MM.1S (cell line): ENCODE measurements at regions not wholly inside any gene's neighbourhood (a gene's known extent, or its start where the extent isn't known, plus 50 kb on each side); places are given as distances from the start of the nearest gene placed in this dataset.
"Not testable (repeated sequence)": the region's sequence is repeated elsewhere in the genome, so short reads cannot be mapped to it uniquely, and the experiment has no call there.

Source experiments
- DNase-seq: peaks from one replicate; pipeline ENCODE4 v3.0.0-alpha.2; 2015
- H2AFZ ChIP-seq: fragments of 300-600 bp; sonication (generic); 2 replicates; pipeline ENCODE4 v1.6.0; 2016; ENCODE audit warnings: antibody characterized with exemption, low read length
- H3F3A ChIP-seq: fragments of 300-600 bp; sonication (generic); 2 replicates; pipeline ENCODE4 v1.6.1; 2016; ENCODE audit warnings: mild to moderate bottlenecking, antibody characterized with exemption, low read length, moderate library complexity, mixed read lengths; ENCODE audit not compliant: insufficient read depth
- H3K27ac ChIP-seq: fragments of 300-600 bp; sonication (generic); 2 replicates; pipeline ENCODE4 v1.5.1; 2016; ENCODE audit warnings: mild to moderate bottlenecking, low read length
- H3K27me3 ChIP-seq: fragments of 300-600 bp; sonication (generic); replicated peaks from 2 replicates; pipeline ENCODE4 v1.6.0; 2016; ENCODE audit warnings: low read length; ENCODE audit not compliant: insufficient read depth
- H3K36me3 ChIP-seq: fragments of 300-600 bp; sonication (generic); replicated peaks from 2 replicates; pipeline ENCODE4 v1.6.1; 2016; ENCODE audit warnings: mild to moderate bottlenecking, low read length, mixed read lengths; ENCODE audit not compliant: insufficient read depth
- H3K4me1 ChIP-seq: fragments of 300-600 bp; sonication (generic); 2 replicates; pipeline ENCODE4 v1.6.1; 2016; ENCODE audit warnings: low read length, mixed read lengths
- H3K4me2 ChIP-seq: fragments of 300-600 bp; sonication (generic); 2 replicates; pipeline ENCODE4 v1.6.0; 2016; ENCODE audit warnings: low read depth, low read length
- H3K4me3 ChIP-seq: fragments of 300-600 bp; sonication (generic); 2 replicates; pipeline ENCODE4 v1.5.1; 2016; ENCODE audit warnings: low read length, mixed read lengths
- H3K79me2 ChIP-seq: fragments of 300-600 bp; sonication (generic); 2 replicates; pipeline ENCODE4 v1.6.1; 2016; ENCODE audit warnings: mixed run types, low read length, mixed read lengths
- H3K9ac ChIP-seq: fragments of 300-600 bp; sonication (generic); 2 replicates; pipeline ENCODE4 v1.6.1; 2016; ENCODE audit warnings: low read length, mixed read lengths
- H3K9me2 ChIP-seq: fragments of 300-600 bp; sonication (generic); replicated peaks from 2 replicates; pipeline ENCODE4 v1.6.1; 2016; ENCODE audit warnings: mild to moderate bottlenecking, low read length, mixed read lengths; ENCODE audit not compliant: insufficient read depth
- H3K9me3 ChIP-seq: fragments of 300-600 bp; sonication (generic); replicated peaks from 2 replicates; pipeline ENCODE4 v1.6.1; 2016; ENCODE audit warnings: mild to moderate bottlenecking, low read length, mixed read lengths; ENCODE audit not compliant: insufficient read depth
- H4K20me1 ChIP-seq: fragments of 300-600 bp; sonication (generic); 2 replicates; pipeline ENCODE4 v1.6.1; 2016; ENCODE audit warnings: mild to moderate bottlenecking, low read length, moderate library complexity, mixed read lengths; ENCODE audit not compliant: insufficient read depth
- EZH2 ChIP-seq: fragments of 300-600 bp; sonication (generic); optimal IDR thresholded peaks from 2 replicates; pipeline ENCODE3; 2017; ENCODE audit warnings: low read depth, mild to moderate bottlenecking, antibody characterized with exemption, low read length, mixed read lengths
- EZH2phosphoT487 ChIP-seq: fragments of 300-600 bp; sonication (generic); IDR thresholded peaks from 2 replicates; pipeline ENCODE4 v1.6.1; 2018; ENCODE audit warnings: antibody characterized with exemption, low read length
- TF ChIP-seq, protein P1 (sequence below): fragments of 300-600 bp; sonication (generic); IDR thresholded peaks from 2 replicates; pipeline ENCODE4 v1.5.1; 2016; ENCODE audit warnings: antibody characterized with exemption, low read length, mixed read lengths

DNA sequence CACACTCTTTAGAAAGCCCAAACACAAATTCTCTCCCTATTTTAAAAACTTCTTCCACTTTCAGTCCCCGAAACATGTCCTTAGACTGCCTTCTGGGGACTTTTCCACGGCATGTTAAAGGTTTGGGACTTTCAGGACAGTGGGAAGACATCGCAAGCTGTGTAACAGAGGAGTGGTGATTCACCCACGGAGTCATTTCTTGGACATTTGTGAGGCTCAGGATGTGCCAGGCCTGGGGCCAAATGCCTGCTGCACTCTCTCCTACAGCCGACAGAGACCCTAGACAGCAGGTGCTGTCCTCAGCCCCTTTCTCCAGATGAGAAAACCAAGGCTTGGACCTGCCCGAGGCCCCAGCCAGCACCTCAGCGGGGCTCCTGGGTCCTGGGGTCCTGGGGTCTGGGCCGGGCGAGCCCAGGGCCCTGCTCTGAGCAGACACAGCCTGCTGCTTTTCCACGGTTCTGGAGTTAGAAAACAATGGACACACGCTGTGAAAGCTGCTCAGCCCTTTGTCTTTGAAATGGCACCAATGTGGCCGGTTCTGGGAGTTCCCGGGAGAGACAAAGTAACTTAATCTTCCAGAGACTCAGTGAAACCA, 370.2 kb upstream of the SFSWAP start:
- H3F3A ChIP-seq = no peaks in the 10 kb centered on the region
- H3K9me2 ChIP-seq = no peaks in the 10 kb centered on the region
- H3K4me2 ChIP-seq = no peak overlapping the region
- H3K79me2 ChIP-seq = no peaks in the 10 kb centered on the region
- no peak overlapping the region for H2AFZ ChIP-seq
- H3K27me3 ChIP-seq = no peaks in the 10 kb centered on the region
- no peaks in the 10 kb centered on the region for H3K9me3 ChIP-seq
- H3K4me1 ChIP-seq = no peaks in the 10 kb centered on the region
- DNase-seq = no peak
- no peaks in the 10 kb centered on the region for H3K36me3 ChIP-seq
- H3K4me3 ChIP-seq = no peak overlapping the region
- H3K9ac ChIP-seq = no peak overlapping the region
- no peak for TF ChIP-seq EZH2
- TF ChIP-seq EZH2phosphoT487 = no peak
- TF ChIP-seq, protein P1, sequence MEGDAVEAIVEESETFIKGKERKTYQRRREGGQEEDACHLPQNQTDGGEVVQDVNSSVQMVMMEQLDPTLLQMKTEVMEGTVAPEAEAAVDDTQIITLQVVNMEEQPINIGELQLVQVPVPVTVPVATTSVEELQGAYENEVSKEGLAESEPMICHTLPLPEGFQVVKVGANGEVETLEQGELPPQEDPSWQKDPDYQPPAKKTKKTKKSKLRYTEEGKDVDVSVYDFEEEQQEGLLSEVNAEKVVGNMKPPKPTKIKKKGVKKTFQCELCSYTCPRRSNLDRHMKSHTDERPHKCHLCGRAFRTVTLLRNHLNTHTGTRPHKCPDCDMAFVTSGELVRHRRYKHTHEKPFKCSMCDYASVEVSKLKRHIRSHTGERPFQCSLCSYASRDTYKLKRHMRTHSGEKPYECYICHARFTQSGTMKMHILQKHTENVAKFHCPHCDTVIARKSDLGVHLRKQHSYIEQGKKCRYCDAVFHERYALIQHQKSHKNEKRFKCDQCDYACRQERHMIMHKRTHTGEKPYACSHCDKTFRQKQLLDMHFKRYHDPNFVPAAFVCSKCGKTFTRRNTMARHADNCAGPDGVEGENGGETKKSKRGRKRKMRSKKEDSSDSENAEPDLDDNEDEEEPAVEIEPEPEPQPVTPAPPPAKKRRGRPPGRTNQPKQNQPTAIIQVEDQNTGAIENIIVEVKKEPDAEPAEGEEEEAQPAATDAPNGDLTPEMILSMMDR = no peak
- no peaks in the 10 kb centered on the region for H4K20me1 ChIP-seq
- H3K27ac ChIP-seq = no peak overlapping the region

DNA sequence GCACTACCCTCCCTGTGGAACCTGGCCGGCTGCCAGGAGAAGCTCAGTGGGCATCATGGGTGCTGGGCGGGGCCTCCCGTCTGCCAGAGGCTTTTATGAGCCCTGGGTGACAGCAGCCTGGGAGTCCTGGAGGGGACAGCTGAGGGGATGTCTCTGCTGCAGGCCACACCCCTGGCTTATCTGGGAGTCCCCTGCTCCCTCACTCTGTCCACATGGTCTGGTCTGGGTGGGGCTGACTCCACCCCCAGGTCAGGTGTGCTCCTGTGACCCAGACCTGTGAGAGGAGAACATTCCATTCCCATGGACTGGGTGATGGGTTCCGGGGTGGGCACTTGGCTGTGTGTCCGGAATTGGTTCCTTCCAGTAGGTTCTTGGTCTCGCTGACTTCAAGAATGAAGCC, 369.3 kb upstream of the SFSWAP start:
- H3K4me1 ChIP-seq, H3K27ac ChIP-seq, H3K9me2 ChIP-seq, H3K27me3 ChIP-seq, H3K4me3 ChIP-seq, H2AFZ ChIP-seq, H3K9ac ChIP-seq, H3K4me2 ChIP-seq, H3K79me2 ChIP-seq, H4K20me1 ChIP-seq, H3K36me3 ChIP-seq, DNase-seq, H3F3A ChIP-seq, H3K9me3 ChIP-seq: not testable (repeated sequence)

DNA sequence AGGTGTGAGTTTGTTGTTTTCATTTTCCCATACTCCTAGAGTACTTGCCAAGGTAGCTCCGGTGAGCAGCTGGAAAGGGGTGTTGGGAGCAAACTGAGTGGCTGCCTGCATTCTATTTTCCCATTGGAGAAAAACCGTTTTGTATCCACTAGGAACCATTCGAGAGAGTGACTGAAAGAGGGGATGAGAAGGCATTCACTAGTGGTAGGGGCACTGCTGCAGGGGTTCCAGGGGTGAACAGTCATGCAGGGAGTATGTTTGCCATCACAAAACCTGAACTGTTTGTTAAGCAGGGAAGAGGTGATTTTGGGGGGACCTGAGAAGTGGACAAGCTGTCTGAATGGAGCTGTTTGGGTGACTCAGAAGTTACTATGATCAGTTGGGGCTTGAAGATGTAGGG, 367.5 kb upstream of the SFSWAP start:
- H3K4me3 ChIP-seq, H3K9ac ChIP-seq, H2AFZ ChIP-seq, H3K36me3 ChIP-seq, H4K20me1 ChIP-seq, H3K27ac ChIP-seq, H3K9me3 ChIP-seq, H3K4me2 ChIP-seq, H3F3A ChIP-seq, H3K79me2 ChIP-seq, H3K9me2 ChIP-seq, H3K27me3 ChIP-seq, H3K4me1 ChIP-seq, DNase-seq: not testable (repeated sequence)

DNA sequence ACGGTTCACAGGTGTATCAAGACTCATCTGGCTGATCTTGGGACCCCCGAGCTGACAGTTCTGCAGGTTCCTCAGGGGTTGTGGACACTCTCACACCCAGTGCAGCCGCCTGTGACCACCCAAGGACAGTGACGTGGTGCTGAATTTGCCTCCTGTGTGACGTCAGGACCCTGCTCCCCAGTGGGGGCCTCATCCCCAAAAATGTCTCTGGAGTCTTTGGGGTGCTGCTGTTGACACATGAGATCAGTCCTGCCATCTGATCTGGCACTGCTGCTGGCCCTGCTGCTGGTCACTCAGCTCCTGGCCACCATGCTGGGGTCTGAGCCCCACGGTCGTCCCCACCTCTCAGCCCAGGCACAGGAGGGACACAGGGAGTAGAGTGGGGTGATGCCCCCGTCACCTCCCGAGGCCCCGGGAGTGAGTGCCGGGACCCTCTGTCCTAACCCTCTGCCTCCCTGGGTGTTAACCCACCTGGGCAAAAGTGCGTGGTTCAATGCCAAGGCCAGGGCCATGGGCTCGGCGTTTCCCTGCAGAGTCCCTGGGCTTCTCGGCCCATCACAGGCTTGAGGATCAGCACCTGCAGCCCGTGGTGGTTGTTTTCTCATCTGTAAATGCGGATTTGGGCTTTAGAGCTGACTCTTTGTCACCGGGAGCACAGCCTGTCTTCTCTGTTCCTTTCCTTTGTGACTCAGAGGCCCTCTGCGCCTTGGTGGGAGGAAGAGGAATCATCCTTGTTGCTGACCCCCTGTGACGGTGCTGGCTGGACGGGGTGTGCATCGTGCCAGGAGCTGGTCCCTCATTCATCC, 366.0 kb upstream of the SFSWAP start:
- H2AFZ ChIP-seq, H3K4me2 ChIP-seq, H3K27ac ChIP-seq, H3K79me2 ChIP-seq, DNase-seq, H3K9ac ChIP-seq, H3K36me3 ChIP-seq, H3K4me1 ChIP-seq, H3K4me3 ChIP-seq, H3K9me2 ChIP-seq, H3K9me3 ChIP-seq, H3F3A ChIP-seq, H4K20me1 ChIP-seq, H3K27me3 ChIP-seq: not testable (repeated sequence)
